HUES48 (cell line): ENCODE measurements at regions not wholly inside any gene's neighbourhood (a gene's known extent, or its start where the extent isn't known, plus 50 kb on each side); places are given as distances from the start of the nearest gene placed in this dataset.

Experiments
- H3K27ac ChIP-seq: one replicate; pipeline ENCODE4 v1.7.0; 2013; ENCODE audit warnings: low read depth, low read length, inconsistent platforms
- H3K27me3 ChIP-seq: 2 replicates; pipeline ENCODE4 v1.6.1; 2013; ENCODE audit warnings: mild to moderate bottlenecking, low read length; ENCODE audit not compliant: control insufficient read depth, insufficient read depth
- H3K36me3 ChIP-seq: 2 replicates; pipeline ENCODE4 v1.6.1; 2013; ENCODE audit warnings: low read length; ENCODE audit not compliant: control insufficient read depth, insufficient read depth
- H3K4me1 ChIP-seq: 2 replicates; pipeline ENCODE4 v1.6.1; 2013; ENCODE audit warnings: mild to moderate bottlenecking, low read length; ENCODE audit not compliant: control insufficient read depth, insufficient read depth
- H3K4me3 ChIP-seq: 2 replicates; pipeline ENCODE4 v1.5.1; 2013; ENCODE audit warnings: mild to moderate bottlenecking, low read depth, low read length
- H3K9ac ChIP-seq: 2 replicates; pipeline ENCODE4 v1.6.1; 2013; ENCODE audit warnings: mild to moderate bottlenecking, low read depth, low read length, moderate library complexity
- H3K9me3 ChIP-seq: 2 replicates; pipeline ENCODE4 v1.6.1; 2013; ENCODE audit warnings: low read length; ENCODE audit not compliant: control insufficient read depth, insufficient read depth

GRCh38 chr5:107277485-107278125, 393.1 kb downstream of the EFNA5 start:
- peaks cover 8% of the 10 kb centered on the region; the same call in 1 of the 2 replicates for H3K4me1 ChIP-seq
- H3K9me3 ChIP-seq: no peaks in the 10 kb centered on the region
- H3K36me3 ChIP-seq: no peaks in the 10 kb centered on the region
- no peak overlapping the region for H3K4me3 ChIP-seq
- H3K9ac ChIP-seq: no peak overlapping the region
- H3K27ac ChIP-seq: no peak overlapping the region
- no peaks in the 10 kb centered on the region for H3K27me3 ChIP-seq

GRCh38 chr5:107275333-107275732, 395.4 kb downstream of the EFNA5 start:
- no peak overlapping the region for H3K27ac ChIP-seq
- H3K36me3 ChIP-seq: no peaks in the 10 kb centered on the region

GRCh38 chr5:107274571-107274970, 396.2 kb downstream of the EFNA5 start:
- no peaks in the 10 kb centered on the region for H3K9me3 ChIP-seq
- H3K4me3 ChIP-seq: no peak overlapping the region
- no peak overlapping the region for H3K9ac ChIP-seq
- H3K4me1 ChIP-seq: peaks cover 22% of the 10 kb centered on the region
- no peaks in the 10 kb centered on the region for H3K36me3 ChIP-seq
- H3K27me3 ChIP-seq: no peaks in the 10 kb centered on the region
- H3K27ac ChIP-seq: no peak overlapping the region

More at GRCh38 chr5:107275333-107275732, 395.4 kb downstream of the EFNA5 start:
- Histone ChIP-seq H3K4me3 (no peak overlapping the region), H3K4me1 (peaks cover 20% of the 10 kb centered on the region), H3K9ac (no peak overlapping the region), H3K9me3 (no peaks in the 10 kb centered on the region), H3K27me3 (no peaks in the 10 kb centered on the region)

GRCh38 chr5:107272954-107273353, 397.8 kb downstream of the EFNA5 start:
- Histone ChIP-seq H3K4me3 (no peak overlapping the region), H3K27me3 (no peaks in the 10 kb centered on the region), H3K9ac (no peak overlapping the region), H3K9me3 (no peaks in the 10 kb centered on the region), H3K27ac (no peak overlapping the region), H3K4me1 (peaks cover 22% of the 10 kb centered on the region), H3K36me3 (no peaks in the 10 kb centered on the region)

- Histone ChIP-seq H3K27me3 (no peaks in the 10 kb centered on the region), H3K4me1 (peaks cover 22% of the 10 kb centered on the region), H3K9me3 (no peaks in the 10 kb centered on the region), H3K4me3 (no peak overlapping the region), H3K36me3 (no peaks in the 10 kb centered on the region), H3K9ac (no peak overlapping the region), H3K27ac (no peak overlapping the region)
These were observed 398.2 kb downstream of the EFNA5 start for GRCh38 chr5:107272509-107272908.

GRCh38 chr5:107271682-107272350, 398.9 kb downstream of the EFNA5 start:
- Histone ChIP-seq H3K9me3 (no peaks in the 10 kb centered on the region), H3K4me1 (peaks cover 22% of the 10 kb centered on the region), H3K27me3 (no peaks in the 10 kb centered on the region), H3K4me3 (no peak overlapping the region), H3K36me3 (no peaks in the 10 kb centered on the region), H3K9ac (no peak overlapping the region), H3K27ac (no peak overlapping the region)

GRCh38 chr5:107270561-107270960, 400.2 kb downstream of the EFNA5 start:
- H3K4me3 ChIP-seq: no peak overlapping the region

GRCh38 chr5:107269678-107270077, 401.1 kb downstream of the EFNA5 start:
- H3K27ac ChIP-seq: no peak overlapping the region
- no peaks in the 10 kb centered on the region for H3K36me3 ChIP-seq

More at GRCh38 chr5:107270561-107270960, 400.2 kb downstream of the EFNA5 start:
- Histone ChIP-seq H3K27me3 (no peaks in the 10 kb centered on the region), H3K9ac (no peak overlapping the region), H3K9me3 (no peaks in the 10 kb centered on the region), H3K36me3 (no peaks in the 10 kb centered on the region), H3K4me1 (peaks cover 22% of the 10 kb centered on the region), H3K27ac (no peak overlapping the region)

GRCh38 chr5:107269256-107269655, 401.5 kb downstream of the EFNA5 start:
- no peak overlapping the region for H3K4me3 ChIP-seq
- no peaks in the 10 kb centered on the region for H3K9me3 ChIP-seq
- H3K27me3 ChIP-seq: no peaks in the 10 kb centered on the region
- no peaks in the 10 kb centered on the region for H3K36me3 ChIP-seq
- H3K27ac ChIP-seq: no peak overlapping the region
- H3K9ac ChIP-seq: no peak overlapping the region
- H3K4me1 ChIP-seq: peaks cover 19% of the 10 kb centered on the region

More at GRCh38 chr5:107269678-107270077, 401.1 kb downstream of the EFNA5 start:
- H3K9me3 ChIP-seq: no peaks in the 10 kb centered on the region
- H3K4me1 ChIP-seq: peaks cover 22% of the 10 kb centered on the region
- H3K27me3 ChIP-seq: no peaks in the 10 kb centered on the region
- no peak overlapping the region for H3K4me3 ChIP-seq
- H3K9ac ChIP-seq: no peak overlapping the region

- Histone ChIP-seq H3K4me3 (no peak overlapping the region), H3K27me3 (no peaks in the 10 kb centered on the region)
These were observed 402.5 kb downstream of the EFNA5 start for GRCh38 chr5:107268241-107268640.

GRCh38 chr5:107266100-107266499, 404.6 kb downstream of the EFNA5 start:
- Histone ChIP-seq H3K27ac (no peak overlapping the region), H3K4me3 (no peak overlapping the region), H3K27me3 (no peaks in the 10 kb centered on the region), H3K4me1 (peaks cover 9% of the 10 kb centered on the region), H3K36me3 (no peaks in the 10 kb centered on the region), H3K9ac (no peak overlapping the region), H3K9me3 (no peaks in the 10 kb centered on the region)

More at GRCh38 chr5:107268241-107268640, 402.5 kb downstream of the EFNA5 start:
- Histone ChIP-seq H3K27ac (no peak overlapping the region), H3K9me3 (no peaks in the 10 kb centered on the region), H3K9ac (no peak overlapping the region), H3K36me3 (no peaks in the 10 kb centered on the region), H3K4me1 (peaks cover 19% of the 10 kb centered on the region)
